GM19351 (cell line): ENCODE measurements at regions not wholly inside any gene's neighbourhood (a gene's known extent, or its start where the extent isn't known, plus 50 kb on each side); places are given as distances from the start of the nearest gene placed in this dataset.

Experiments used
- ATAC-seq: cut with Tn5 transposase; IDR thresholded peaks from one replicate; pipeline ENCODE4 v1.9.1; 2021; ENCODE audit warnings: mild to moderate bottlenecking, moderate library complexity; ENCODE audit not compliant: unreplicated experiment

DNA sequence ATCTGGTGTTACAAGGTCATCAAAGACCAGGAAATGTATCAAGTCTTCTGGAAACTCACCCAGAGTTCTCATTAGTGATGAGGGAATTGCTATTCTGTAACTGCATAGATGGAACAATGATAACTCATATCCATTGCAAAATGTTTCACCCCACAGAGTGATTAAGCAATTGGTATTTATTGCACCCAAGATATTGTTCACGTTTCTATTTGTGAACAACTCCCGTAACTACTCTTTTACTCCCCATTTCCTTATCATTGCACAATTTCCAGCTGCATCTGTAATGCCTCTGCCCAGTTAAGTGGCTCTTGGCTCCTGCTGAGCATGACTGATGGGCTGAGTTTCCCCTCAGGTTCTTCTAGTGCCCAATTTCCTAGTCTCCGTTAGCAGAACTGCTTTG lies 108.7 kb upstream of the PRICKLE1 start:
- ATAC-seq = no peak

DNA sequence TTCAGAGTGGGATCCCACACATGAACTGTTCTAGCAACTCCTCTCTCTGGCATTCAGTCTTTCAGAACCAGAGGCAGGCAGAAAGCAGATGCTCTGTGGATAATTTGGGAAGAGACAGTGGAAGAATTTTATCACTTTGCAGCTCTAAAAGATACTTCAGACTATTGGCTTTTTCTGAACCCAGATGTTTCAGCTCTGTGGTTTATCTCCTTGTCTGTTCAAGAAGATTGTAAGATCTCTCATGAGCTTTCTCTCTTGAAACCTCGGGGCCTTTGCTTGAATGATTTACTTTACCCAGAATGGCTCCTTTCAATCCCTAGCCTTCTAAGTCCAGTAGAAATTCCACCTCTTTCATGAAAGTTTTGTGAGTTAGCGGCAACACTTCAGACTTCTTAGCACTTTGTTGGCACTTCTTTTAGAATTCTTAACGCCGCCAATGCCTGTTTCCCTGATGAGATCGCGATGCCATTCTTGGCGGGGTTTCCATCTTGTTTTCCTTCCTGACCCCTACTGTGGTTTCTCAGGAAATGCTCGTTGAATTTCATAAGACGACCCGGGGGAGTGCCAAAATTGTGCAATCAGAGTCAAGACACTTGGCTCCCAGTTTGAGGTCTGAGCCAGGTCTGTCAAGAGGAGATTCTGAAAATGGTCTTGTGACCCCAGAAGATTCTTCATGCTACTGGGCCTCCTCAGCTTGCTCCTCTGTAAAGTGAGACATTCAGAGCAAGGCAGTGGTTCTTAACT lies 107.0 kb upstream of the PRICKLE1 start:
- ATAC-seq = no peak

DNA sequence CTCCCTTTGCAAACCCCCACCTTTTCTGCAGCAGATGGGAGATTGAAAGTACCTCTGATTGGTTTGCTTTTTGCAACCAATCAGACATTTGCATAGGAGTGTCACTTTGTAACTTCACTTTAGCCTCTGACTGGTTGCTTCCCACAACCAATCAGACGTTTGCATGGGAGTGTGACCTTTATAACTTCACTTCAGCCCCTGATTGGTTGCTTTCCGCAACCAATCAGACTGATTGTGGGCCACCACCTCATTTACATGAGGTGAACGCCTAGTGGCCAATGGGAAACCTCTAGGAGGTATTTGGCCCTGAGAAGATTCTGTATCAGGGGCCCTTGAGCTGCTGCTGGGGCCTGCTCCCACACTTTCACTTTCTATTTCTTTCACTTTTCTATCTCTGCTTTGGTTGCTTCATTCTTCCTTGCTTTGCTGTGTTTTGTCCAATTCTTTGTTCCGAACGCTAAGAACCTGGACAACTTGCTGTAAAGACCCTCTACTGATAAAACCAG lies 106.0 kb upstream of the PRICKLE1 start:
- no peak for ATAC-seq

DNA sequence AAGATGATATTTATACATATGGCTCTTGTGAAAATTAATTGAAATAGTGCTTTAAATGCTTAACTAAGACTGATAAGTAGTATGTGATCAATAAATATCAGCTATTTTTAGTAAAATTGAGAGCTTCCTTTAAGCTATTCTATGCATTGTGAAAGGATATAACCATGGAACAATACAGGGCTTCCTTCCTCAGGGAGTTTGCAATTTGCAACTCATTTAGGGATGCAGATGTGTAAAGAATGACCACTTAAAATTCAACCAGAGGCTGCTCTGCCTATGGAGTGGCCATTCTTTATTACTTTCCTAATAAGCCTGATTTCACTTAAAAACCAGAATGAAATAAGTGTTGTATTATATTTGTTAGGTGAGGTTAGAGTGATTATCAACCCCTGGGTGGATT lies 103.2 kb upstream of the PRICKLE1 start:
- ATAC-seq = no peak

DNA sequence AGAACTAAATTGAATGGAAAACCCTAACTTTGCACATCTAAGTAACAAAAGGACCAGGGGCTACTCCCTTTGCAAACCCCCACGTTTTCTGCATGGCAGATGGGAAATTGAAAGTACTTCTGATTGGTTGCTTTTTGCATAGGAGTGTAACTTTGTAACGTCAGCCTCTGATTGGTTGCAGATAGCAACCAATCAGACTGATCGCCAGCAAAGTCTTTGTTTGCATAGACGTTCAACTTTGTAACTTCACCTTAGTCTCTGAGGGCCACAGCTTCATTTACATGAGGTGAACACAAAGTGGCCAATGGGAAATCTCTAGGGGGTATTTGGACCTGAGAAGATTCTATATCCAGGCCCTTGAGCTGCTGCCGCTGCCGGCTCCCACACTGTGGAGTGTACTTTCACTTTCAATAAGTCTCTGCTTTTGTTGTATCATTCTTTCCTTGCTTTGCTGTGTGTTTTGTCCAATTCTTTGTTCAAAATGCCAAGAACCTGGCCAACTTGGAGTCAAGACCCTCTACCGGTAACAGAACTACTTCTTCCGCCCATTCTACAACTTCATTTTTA lies 102.5 kb upstream of the PRICKLE1 start:
- no peak for ATAC-seq

GRCh38 chr12:42690264-42690663 lies 100.7 kb upstream of the PRICKLE1 start:
- ATAC-seq = no peak

DNA sequence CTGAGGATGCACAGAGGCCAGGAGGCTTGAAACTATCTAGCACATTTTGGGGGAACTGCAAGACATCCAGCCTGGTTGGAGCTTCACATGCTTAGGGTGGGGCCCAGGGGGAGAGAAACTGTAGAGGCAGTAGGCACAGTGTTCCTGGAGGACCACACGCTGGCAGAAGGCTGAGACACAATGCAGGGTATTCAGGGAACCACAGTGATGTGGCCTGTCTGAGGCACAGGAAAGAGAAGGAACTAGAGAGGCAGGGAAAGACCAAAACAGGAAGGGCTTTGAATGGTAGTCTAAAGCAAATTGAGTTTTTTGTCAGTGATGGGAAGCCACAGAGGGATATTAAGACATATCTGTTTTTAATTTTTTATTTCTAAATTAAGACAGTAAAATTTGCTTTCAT lies 100.2 kb upstream of the PRICKLE1 start:
- no peak for ATAC-seq

GRCh38 chr12:42686514-42687172 lies 97.1 kb upstream of the PRICKLE1 start:
- no peak for ATAC-seq

GRCh38 chr12:42684802-42685071 lies 95.2 kb upstream of the PRICKLE1 start:
- no peak for ATAC-seq

GRCh38 chr12:42683933-42684801 lies 94.6 kb upstream of the PRICKLE1 start:
- ATAC-seq = no peak

- no peak for ATAC-seq
Measured at GRCh38 chr12:42683266-42683665, 93.7 kb upstream of the PRICKLE1 start.

DNA sequence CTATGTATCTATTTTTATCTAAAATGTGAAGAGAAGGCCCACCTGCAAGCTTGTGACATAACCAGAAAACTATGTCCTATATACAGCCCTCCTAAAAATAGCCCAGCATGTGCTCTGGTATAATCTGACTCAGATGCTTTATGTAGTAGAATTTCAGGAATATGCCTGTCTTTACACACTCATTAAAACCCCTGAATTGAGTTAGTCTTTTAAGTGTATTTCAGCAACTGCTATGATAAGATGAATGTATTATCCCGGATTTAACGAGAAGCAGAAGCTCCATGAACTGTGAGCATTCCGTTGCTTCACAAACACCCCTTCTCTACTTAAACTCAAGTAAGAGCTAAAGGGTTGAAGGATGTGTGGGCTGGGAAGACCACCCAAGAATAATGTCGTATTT lies 89.9 kb upstream of the PRICKLE1 start:
- ATAC-seq = no peak

- ATAC-seq = no peak
Measured at GRCh38 chr12:42677461-42677860, 87.9 kb upstream of the PRICKLE1 start.

DNA sequence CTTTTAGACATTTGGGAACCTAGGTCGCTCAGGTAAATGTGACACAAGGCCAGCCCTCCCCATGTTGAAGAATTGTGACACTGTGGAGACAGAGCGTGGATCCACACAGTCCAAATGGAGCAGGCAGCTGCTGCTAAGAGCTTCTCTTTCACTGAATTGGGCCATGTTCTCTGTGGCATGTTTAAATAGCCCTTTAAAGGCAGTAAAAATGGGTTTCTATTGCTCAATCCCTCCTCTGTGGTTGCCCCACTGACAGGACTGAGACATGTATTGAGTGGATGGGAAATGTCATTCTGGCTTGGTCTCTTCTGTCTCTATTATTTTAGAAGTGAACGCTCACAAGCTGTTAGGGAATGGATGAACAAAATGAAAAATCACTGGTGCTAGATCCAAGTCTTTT lies 84.0 kb upstream of the PRICKLE1 start:
- no peak for ATAC-seq

GRCh38 chr12:42670719-42671118 lies 81.2 kb upstream of the PRICKLE1 start:
- no peak for ATAC-seq

DNA sequence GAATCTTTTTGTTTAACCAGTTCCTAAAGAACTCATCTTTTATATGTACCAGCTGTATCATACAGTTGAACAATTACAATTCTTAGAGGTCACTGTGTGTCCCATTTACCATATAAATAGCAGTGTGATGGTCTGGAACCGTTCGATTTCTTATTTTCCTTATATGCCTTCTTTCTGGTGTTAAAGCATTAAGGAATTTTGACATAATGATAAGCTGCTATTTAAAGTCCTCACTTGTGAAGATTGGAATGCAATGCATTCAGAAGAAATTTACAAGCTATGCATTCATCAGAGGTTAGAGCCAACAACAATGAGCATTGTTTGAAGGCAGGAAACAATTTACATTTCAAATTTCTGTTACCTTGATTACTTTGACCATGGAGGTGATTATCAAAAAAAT lies 80.0 kb upstream of the PRICKLE1 start:
- no peak for ATAC-seq

DNA sequence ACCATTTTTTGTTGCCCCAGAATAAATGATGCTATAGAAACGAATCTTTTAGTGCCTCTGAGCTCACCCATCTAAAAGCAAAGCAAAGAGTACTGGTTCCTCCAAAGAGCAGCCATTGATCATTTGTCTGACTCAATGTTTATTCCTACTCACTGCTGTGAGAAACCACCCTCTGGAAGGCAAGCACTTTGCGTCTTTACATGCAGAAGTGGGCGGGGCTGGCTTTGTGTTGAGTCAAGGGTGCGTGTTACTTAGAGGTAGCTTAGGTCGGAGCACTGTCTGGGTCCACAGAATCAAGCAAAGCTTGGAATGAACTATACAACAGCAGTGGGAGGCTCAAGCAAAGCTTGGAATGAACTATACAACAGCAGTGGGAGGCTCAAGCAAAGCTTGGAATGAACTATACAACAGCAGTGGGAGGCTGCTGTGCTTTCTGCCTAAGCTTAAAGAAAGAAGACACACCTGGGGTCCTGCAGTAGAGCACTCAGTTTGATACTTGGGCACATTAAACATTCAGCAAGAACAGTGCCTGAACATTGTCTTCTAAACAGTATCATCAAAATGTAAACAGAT lies 77.2 kb upstream of the PRICKLE1 start:
- no peak for ATAC-seq

- ATAC-seq = no peak
Measured at GRCh38 chr12:42663621-42664020, 74.1 kb upstream of the PRICKLE1 start.

GRCh38 chr12:42660968-42661937 lies 71.7 kb upstream of the PRICKLE1 start:
- ATAC-seq = no peak

DNA sequence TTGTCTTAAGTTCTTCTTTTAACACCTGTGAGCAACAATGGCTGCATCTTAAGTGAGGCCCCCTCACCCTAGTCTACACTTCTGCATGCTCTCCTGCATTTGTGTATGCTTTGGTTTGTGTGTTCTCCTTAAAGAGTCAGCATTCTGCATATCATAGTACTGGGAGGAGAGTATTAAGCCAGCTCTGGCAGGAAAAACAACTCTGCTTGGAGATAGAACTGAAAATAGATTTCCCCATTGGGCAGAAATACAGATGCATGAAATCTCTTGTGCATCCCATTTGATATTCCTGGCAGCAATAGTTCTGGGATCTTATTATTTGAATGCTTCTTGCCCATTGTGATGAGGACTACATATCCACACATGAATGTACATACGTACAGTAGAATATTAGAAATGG lies 70.6 kb upstream of the PRICKLE1 start:
- ATAC-seq = no peak
